ENCODE measurements at regions not wholly inside any gene's neighbourhood (a gene's known extent, or its start where the extent isn't known, plus 50 kb on each side); places are given as distances from the start of the nearest gene placed in this dataset.

DNA sequence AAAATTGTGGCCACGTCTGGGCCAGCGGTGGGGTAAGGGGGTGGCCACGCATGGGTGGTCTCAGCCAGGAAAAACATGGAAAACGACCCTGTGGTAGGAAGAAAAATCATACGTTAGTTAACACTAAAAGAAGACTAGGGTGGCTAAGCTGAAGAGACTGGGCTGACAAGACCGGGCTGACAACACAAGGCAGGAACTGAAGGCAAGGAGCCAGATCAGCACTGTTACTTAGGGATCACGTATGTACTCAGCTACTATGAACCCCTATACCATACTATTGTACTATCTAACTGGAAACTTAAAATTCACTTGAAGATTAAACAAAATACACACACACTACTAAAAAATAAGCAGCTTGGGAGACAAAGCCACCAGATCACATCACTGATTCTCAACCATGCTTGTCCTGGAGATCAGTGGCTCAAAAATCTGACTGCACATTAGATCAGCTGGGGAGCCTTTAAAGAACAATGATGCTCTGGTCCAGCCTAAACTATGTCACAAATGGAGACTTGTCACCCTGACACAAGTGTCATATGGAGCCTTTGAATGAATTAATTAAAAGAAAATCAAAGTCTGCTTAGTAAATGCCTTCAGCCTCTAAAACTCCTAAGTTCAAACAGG lies 442.2 kb downstream of the SHQ1 start:
- ChIA-PET CTCF (no interaction called here), POLR2A (ENCODE audit: low non-redundant PET) (no interaction called here)
- H3K9me3 ChIP-seq (ENCODE audit: low read depth, low read length, poor library complexity, severe bottlenecking) = no peaks in the 10 kb centered on the region
- intact Hi-C loops (cut with micrococcal nuclease; ENCODE audit: unreplicated experiment) = no loop called here
- no TSS peak for BruUV-seq (replicated peaks)
- no peak for DNase-seq (ENCODE audit: low spot score)
- TF ChIP-seq, protein P1, sequence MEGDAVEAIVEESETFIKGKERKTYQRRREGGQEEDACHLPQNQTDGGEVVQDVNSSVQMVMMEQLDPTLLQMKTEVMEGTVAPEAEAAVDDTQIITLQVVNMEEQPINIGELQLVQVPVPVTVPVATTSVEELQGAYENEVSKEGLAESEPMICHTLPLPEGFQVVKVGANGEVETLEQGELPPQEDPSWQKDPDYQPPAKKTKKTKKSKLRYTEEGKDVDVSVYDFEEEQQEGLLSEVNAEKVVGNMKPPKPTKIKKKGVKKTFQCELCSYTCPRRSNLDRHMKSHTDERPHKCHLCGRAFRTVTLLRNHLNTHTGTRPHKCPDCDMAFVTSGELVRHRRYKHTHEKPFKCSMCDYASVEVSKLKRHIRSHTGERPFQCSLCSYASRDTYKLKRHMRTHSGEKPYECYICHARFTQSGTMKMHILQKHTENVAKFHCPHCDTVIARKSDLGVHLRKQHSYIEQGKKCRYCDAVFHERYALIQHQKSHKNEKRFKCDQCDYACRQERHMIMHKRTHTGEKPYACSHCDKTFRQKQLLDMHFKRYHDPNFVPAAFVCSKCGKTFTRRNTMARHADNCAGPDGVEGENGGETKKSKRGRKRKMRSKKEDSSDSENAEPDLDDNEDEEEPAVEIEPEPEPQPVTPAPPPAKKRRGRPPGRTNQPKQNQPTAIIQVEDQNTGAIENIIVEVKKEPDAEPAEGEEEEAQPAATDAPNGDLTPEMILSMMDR (conservative IDR thresholded peaks at IDR 0.05; ENCODE audit: low read depth, low read length) = no peak
- no peak for TF ChIP-seq EZH2 (IDR thresholded peaks at IDR 0.05; ENCODE audit: borderline replicate concordance, low read depth, low read length, poor library complexity, severe bottlenecking)
- H3K27ac ChIP-seq (ENCODE audit: low read depth, low read length, poor library complexity, severe bottlenecking) = no peak overlapping the region
- H3K4me1 ChIP-seq (ENCODE audit: insufficient read depth, low read length, poor library complexity, severe bottlenecking) = no peaks in the 10 kb centered on the region
- no peak overlapping the region for H3K4me3 ChIP-seq (ENCODE audit: low read depth, low read length, poor library complexity, severe bottlenecking)
- H3K27me3 ChIP-seq (replicated peaks; ENCODE audit: insufficient read depth, low read depth, low read length, poor library complexity) = no peaks in the 10 kb centered on the region
- H3K36me3 ChIP-seq (ENCODE audit: insufficient read depth, low read length, poor library complexity, severe bottlenecking) = no peaks in the 10 kb centered on the region

DNA sequence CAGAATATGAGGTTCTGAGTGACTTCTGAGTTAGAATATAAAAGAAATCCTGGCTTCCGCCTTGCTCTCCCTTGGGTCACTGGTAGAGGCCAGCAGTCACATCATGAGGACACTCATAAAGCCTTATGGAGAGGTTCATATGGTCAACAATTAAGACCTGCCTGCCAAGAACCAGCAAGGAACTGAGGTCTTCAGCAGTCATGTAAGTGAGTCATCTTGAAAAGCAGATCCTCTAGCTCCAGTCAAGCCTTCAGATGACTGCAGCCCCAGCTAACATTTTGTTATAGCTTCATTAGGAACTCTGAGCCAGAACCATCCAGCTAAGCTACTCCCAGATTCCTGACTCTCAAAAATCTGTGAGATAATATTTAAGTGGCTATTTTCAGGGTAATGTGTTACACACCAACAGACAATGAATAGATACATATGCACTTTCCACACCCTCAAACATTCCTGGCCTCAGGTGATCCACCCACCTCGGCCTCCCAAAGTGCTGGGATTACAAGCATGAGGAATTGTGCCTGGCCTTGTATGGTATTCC lies 447.2 kb downstream of the SHQ1 start:
- POLR2A ChIA-PET (ENCODE audit: low non-redundant PET) = no interaction called here

DNA sequence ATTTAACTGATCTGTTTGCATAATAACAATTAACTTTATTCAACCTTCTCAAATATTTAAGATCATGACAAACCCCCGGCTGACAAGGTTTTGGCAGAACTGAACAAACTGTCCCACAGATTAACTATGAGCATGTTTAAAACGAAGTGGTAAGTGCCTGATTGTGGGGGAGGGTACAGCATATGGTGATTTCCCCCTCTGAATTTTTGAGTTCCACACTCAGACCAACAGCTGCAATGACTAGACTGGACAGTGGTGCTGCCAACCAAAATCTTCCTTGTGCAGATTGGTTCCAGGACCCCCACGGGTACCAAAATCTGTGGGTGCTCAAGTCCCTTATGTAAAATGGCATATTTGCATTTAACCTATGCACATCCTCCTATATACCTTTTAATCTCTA lies 449.5 kb downstream of the SHQ1 start:
- H3K36me3 ChIP-seq (ENCODE audit: insufficient read depth, low read length, poor library complexity, severe bottlenecking) = no peaks in the 10 kb centered on the region
- no peak for DNase-seq (ENCODE audit: low spot score)
- CTCF ChIA-PET = no interaction called here
- no peak overlapping the region for H3K27ac ChIP-seq (ENCODE audit: low read depth, low read length, poor library complexity, severe bottlenecking)
- intact Hi-C loops (cut with micrococcal nuclease; ENCODE audit: unreplicated experiment) = no loop called here
- no peak for TF ChIP-seq EZH2 (IDR thresholded peaks at IDR 0.05; ENCODE audit: borderline replicate concordance, low read depth, low read length, poor library complexity, severe bottlenecking)
- TF ChIP-seq, protein P1 (conservative IDR thresholded peaks at IDR 0.05; ENCODE audit: low read depth, low read length) = no peak
- no peaks in the 10 kb centered on the region for H3K4me1 ChIP-seq (ENCODE audit: insufficient read depth, low read length, poor library complexity, severe bottlenecking)
- H3K4me3 ChIP-seq (ENCODE audit: low read depth, low read length, poor library complexity, severe bottlenecking) = no peak overlapping the region
- BruUV-seq (replicated peaks) = no TSS peak
- H3K9me3 ChIP-seq (ENCODE audit: low read depth, low read length, poor library complexity, severe bottlenecking) = no peaks in the 10 kb centered on the region
- H3K27me3 ChIP-seq (replicated peaks; ENCODE audit: insufficient read depth, low read depth, low read length, poor library complexity) = no peaks in the 10 kb centered on the region
- POLR2A ChIA-PET (ENCODE audit: low non-redundant PET) = no interaction called here

More for the DNA sequence above, 447.2 kb downstream of the SHQ1 start:
- Histone ChIP-seq H3K27me3 (replicated peaks; ENCODE audit: insufficient read depth, low read depth, low read length, poor library complexity) (no peaks in the 10 kb centered on the region), H3K36me3 (ENCODE audit: insufficient read depth, low read length, poor library complexity, severe bottlenecking) (no peaks in the 10 kb centered on the region), H3K4me1 (ENCODE audit: insufficient read depth, low read length, poor library complexity, severe bottlenecking) (no peaks in the 10 kb centered on the region), H3K9me3 (ENCODE audit: low read depth, low read length, poor library complexity, severe bottlenecking) (no peaks in the 10 kb centered on the region), H3K27ac (ENCODE audit: low read depth, low read length, poor library complexity, severe bottlenecking) (no peak overlapping the region), H3K4me3 (ENCODE audit: low read depth, low read length, poor library complexity, severe bottlenecking) (no peak overlapping the region)
- CTCF ChIA-PET = no interaction called here
- TF ChIP-seq EZH2 (IDR thresholded peaks at IDR 0.05; ENCODE audit: borderline replicate concordance, low read depth, low read length, poor library complexity, severe bottlenecking) = no peak
- TF ChIP-seq, protein P1 (conservative IDR thresholded peaks at IDR 0.05; ENCODE audit: low read depth, low read length) = no peak
- no peak for DNase-seq (ENCODE audit: low spot score)
- intact Hi-C loops (cut with micrococcal nuclease; ENCODE audit: unreplicated experiment) = no loop called here
- no TSS peak for BruUV-seq (replicated peaks)
